ENCODE measurements at regions not wholly inside any gene's neighbourhood (a gene's known extent, or its start where the extent isn't known, plus 50 kb on each side); places are given as distances from the start of the nearest gene placed in this dataset.

GRCh38 chr4:19927381-19927780 is 324.3 kb upstream of the SLIT2 start:
- Histone ChIP-seq H3K27ac (ENCODE audit: low read depth in 2 of 2, low read length in 1 of 2) (no peak overlapping the region), H3K79me2 (ENCODE audit: insufficient read depth) (no peaks in the 10 kb centered on the region), H3K4me1 (ENCODE audit: control insufficient read depth in 1 of 2, insufficient read depth in 2 of 2, low read depth in 1 of 2, low read length in 1 of 2) (peaks cover 0 to 11% of the 10 kb centered on the region in 2 experiments; a peak in 2 of 4 replicates), H3K9me2 (no peaks in the 10 kb centered on the region), H3F3A (replicated peaks; ENCODE audit: insufficient read depth) (no peaks in the 10 kb centered on the region), H3K9ac (no peak overlapping the region), H3K4me2 (no peak overlapping the region), H3K27me3 (ENCODE audit: insufficient read depth) (no peaks in the 10 kb centered on the region), H3K9me3 (no peaks in the 10 kb centered on the region), H3K4me3 (ENCODE audit: low read depth in 2 of 2, low read length in 1 of 2) (no peak overlapping the region), H3K36me3 (replicated peaks in 1 of 2; ENCODE audit: control insufficient read depth in 1 of 2, insufficient read depth in 2 of 2, low read length in 1 of 2) (no peaks in the 10 kb centered on the region), H2AFZ (ENCODE audit: low read depth) (no peak overlapping the region), H4K20me1 (ENCODE audit: insufficient read depth) (no peaks in the 10 kb centered on the region)
- CTCF ChIA-PET: interaction anchor here (1.9 kb wide), 1 partner anchor 321 kb away, joined by 5 read pairs; no protein-coding TSS in a partner anchor
- 81% methylated on average over 4 of the region's 4 CpGs for WGBS (ENCODE audit: low lambda C conversion rate)
- POLR2A ChIA-PET: no interaction called here
- DNase-seq: no peak
- TF ChIP-seq NFIC (IDR thresholded peaks at IDR 0.05; ENCODE audit: borderline replicate concordance) (no peak), REST (IDR thresholded peaks at IDR 0.05; ENCODE audit: low read depth, low read length) (no peak), RXRA (IDR thresholded peaks at IDR 0.05; ENCODE audit: borderline replicate concordance, low read depth) (no peak), FOXM1 (IDR thresholded peaks at IDR 0.05; ENCODE audit: low read depth) (no peak), POLR2AphosphoS5 (IDR thresholded peaks at IDR 0.05; ENCODE audit: low read depth, low read length) (no peak), MXI1 (IDR thresholded peaks at IDR 0.05; ENCODE audit: low read depth, low read length) (no peak), USF2 (IDR thresholded peaks at IDR 0.05; ENCODE audit: borderline replicate concordance, low read depth, low read length) (no peak), FOXJ3 (CRISPR knock-in tag; IDR thresholded peaks at IDR 0.05) (no peak), FOSL2 (IDR thresholded peaks at IDR 0.05; ENCODE audit: borderline replicate concordance, low read depth) (no peak), EZH2phosphoT487 (IDR thresholded peaks at IDR 0.05; ENCODE audit: borderline replicate concordance, low read depth) (no peak), CHD2 (IDR thresholded peaks at IDR 0.05; ENCODE audit: low read length, partially characterized antibody) (no peak), TCF12 (IDR thresholded peaks at IDR 0.05) (no peak), PBX3 (IDR thresholded peaks at IDR 0.05) (no peak), RFX5 (IDR thresholded peaks at IDR 0.05; ENCODE audit: low read length) (no peak), EP300 (IDR thresholded peaks at IDR 0.05; ENCODE audit: borderline replicate concordance in 1 of 2, low read depth in 1 of 2, low read length in 1 of 2) (no peak), USF1 (IDR thresholded peaks at IDR 0.05; ENCODE audit: borderline replicate concordance, low read depth) (no peak), YY1 (IDR thresholded peaks at IDR 0.05; ENCODE audit: low read depth) (no peak), MEF2A (IDR thresholded peaks at IDR 0.05; ENCODE audit: borderline replicate concordance, low read depth) (no peak)

Data from SK-N-SH (cell line).